ENCODE measurements at regions not wholly inside any gene's neighbourhood (a gene's known extent, or its start where the extent isn't known, plus 50 kb on each side); places are given as distances from the start of the nearest gene placed in this dataset.

- no peak overlapping the region for H3K4me3 ChIP-seq (ENCODE audit: low read depth, low read length)
- TF ChIP-seq, protein P1, sequence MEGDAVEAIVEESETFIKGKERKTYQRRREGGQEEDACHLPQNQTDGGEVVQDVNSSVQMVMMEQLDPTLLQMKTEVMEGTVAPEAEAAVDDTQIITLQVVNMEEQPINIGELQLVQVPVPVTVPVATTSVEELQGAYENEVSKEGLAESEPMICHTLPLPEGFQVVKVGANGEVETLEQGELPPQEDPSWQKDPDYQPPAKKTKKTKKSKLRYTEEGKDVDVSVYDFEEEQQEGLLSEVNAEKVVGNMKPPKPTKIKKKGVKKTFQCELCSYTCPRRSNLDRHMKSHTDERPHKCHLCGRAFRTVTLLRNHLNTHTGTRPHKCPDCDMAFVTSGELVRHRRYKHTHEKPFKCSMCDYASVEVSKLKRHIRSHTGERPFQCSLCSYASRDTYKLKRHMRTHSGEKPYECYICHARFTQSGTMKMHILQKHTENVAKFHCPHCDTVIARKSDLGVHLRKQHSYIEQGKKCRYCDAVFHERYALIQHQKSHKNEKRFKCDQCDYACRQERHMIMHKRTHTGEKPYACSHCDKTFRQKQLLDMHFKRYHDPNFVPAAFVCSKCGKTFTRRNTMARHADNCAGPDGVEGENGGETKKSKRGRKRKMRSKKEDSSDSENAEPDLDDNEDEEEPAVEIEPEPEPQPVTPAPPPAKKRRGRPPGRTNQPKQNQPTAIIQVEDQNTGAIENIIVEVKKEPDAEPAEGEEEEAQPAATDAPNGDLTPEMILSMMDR (IDR thresholded peaks at IDR 0.05; ENCODE audit: insufficient read depth, low read depth, low read length, missing control alignments), result no peak
- DNase-seq (ENCODE audit: low read depth), result no peak
These were observed 98.9 kb downstream of the C3orf38 start for GRCh38 chr3:88248658-88249057.

- DNase-seq (ENCODE audit: low read depth), result no peak
- TF ChIP-seq, protein P1 (IDR thresholded peaks at IDR 0.05; ENCODE audit: insufficient read depth, low read depth, low read length, missing control alignments), result no peak
- H3K4me3 ChIP-seq (ENCODE audit: low read depth, low read length), result no peak overlapping the region
These were observed 109.3 kb downstream of the C3orf38 start for GRCh38 chr3:88259045-88259444.

DNA sequence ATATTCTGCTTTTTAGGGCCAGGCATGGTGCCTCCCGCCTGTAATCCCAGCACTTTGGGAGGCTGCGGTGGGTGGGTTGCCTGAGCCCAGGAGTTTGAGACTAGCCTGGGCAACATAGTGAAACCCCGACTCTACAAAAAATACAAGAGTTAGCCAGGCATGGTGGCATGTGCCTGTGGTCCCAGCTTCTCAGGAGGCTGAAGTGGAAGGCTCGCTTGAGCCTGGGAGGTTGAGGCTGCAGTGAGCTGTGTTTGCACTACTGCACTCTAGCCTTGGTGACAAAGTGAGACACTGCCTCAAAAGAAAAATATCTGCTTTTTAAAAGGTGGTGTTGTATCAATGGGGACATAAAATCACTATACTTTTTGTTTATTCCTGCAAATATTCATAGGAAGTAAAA, 112.8 kb downstream of the C3orf38 start:
- no peak for DNase-seq (ENCODE audit: low read depth)
- TF ChIP-seq, protein P1 (IDR thresholded peaks at IDR 0.05; ENCODE audit: insufficient read depth, low read depth, low read length, missing control alignments), result no peak
- no peak overlapping the region for H3K4me3 ChIP-seq (ENCODE audit: low read depth, low read length)

GRCh38 chr3:88263417-88264100, 113.8 kb downstream of the C3orf38 start:
- DNase-seq (ENCODE audit: low read depth), result no peak
- H3K4me3 ChIP-seq (ENCODE audit: low read depth, low read length), result no peak overlapping the region
- TF ChIP-seq, protein P1 (IDR thresholded peaks at IDR 0.05; ENCODE audit: insufficient read depth, low read depth, low read length, missing control alignments), result no peak

DNA sequence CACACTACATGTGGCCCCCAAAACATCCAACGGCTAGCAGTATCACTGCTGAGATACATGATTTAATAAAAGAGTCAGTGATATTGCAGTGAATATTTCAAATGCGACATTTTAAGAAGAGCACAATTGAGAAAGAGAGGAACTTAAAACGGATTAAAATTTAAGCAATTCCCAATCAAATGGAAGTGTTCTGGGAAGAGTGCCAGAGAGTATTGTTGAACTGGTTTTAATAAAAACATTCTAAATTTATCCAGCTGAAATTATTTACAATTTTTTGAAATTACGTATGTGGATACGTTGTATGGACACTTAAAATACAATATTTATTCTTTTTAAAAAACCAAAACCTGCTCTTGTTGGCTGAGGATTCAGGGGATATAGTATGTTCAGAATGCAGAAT, 117.7 kb downstream of the C3orf38 start:
- TF ChIP-seq, protein P1 (IDR thresholded peaks at IDR 0.05; ENCODE audit: insufficient read depth, low read depth, low read length, missing control alignments), result no peak
- no peak overlapping the region for H3K4me3 ChIP-seq (ENCODE audit: low read depth, low read length)
- DNase-seq (ENCODE audit: low read depth), result no peak

- no peak for DNase-seq (ENCODE audit: low read depth)
- TF ChIP-seq, protein P1 (IDR thresholded peaks at IDR 0.05; ENCODE audit: insufficient read depth, low read depth, low read length, missing control alignments), result no peak
These were observed 118.1 kb downstream of the C3orf38 start for GRCh38 chr3:88267847-88268246.

GRCh38 chr3:88280326-88280725, 130.6 kb downstream of the C3orf38 start:
- DNase-seq (ENCODE audit: low read depth), result no peak
- H3K4me3 ChIP-seq (ENCODE audit: low read depth, low read length), result no peak overlapping the region
- TF ChIP-seq, protein P1 (IDR thresholded peaks at IDR 0.05; ENCODE audit: insufficient read depth, low read depth, low read length, missing control alignments), result no peak

More at GRCh38 chr3:88267847-88268246, 118.1 kb downstream of the C3orf38 start:
- H3K4me3 ChIP-seq (ENCODE audit: low read depth, low read length), result no peak overlapping the region
